Stimulated activated CD4-positive, alpha-beta T cell treated with anti-CD3 and anti-CD28 coated beads, TNF-alpha, amount 100 ng/mL, for 48 hours (primary cell): ENCODE measurements at regions not wholly inside any gene's neighbourhood (a gene's known extent, or its start where the extent isn't known, plus 50 kb on each side); places are given as distances from the start of the nearest gene placed in this dataset.
"Not testable (repeated sequence)": the region's sequence is repeated elsewhere in the genome, so short reads cannot be mapped to it uniquely, and the experiment has no call there.

Source experiments
- DNase-seq, 3 donors: peaks; one replicate each; pipeline ENCODE4 v3.0.0-alpha.2; 2020; ENCODE audit warnings: low read depth in 3 of 3

GRCh38 chr10:2891073-2891769, 176.1 kb upstream of the PFKP start:
- DNase-seq, result no peak

- no peak for DNase-seq
Measured at GRCh38 chr10:2890093-2890492, 177.3 kb upstream of the PFKP start.

- no peak for DNase-seq
Measured at GRCh38 chr10:2888403-2889004, 178.8 kb upstream of the PFKP start.

GRCh38 chr10:2887391-2888070, 179.8 kb upstream of the PFKP start:
- DNase-seq, result no peak

- no peak for DNase-seq
Measured at GRCh38 chr10:2886662-2887061, 180.7 kb upstream of the PFKP start.

- no peak for DNase-seq
Measured at GRCh38 chr10:2885288-2886278, 181.8 kb upstream of the PFKP start.

GRCh38 chr10:2883983-2884540, 183.3 kb upstream of the PFKP start:
- DNase-seq, result not testable (repeated sequence)

GRCh38 chr10:2883238-2883637, 184.1 kb upstream of the PFKP start:
- no peak for DNase-seq

- DNase-seq, result no peak
Measured at GRCh38 chr10:2882628-2883027, 184.7 kb upstream of the PFKP start.

GRCh38 chr10:2881720-2882620, 185.4 kb upstream of the PFKP start:
- DNase-seq, result no peak

GRCh38 chr10:2880050-2880449, 187.3 kb upstream of the PFKP start:
- DNase-seq, result not testable (repeated sequence)

- DNase-seq, result no peak
Measured at GRCh38 chr10:2878818-2879217, 188.5 kb upstream of the PFKP start.

GRCh38 chr10:2876032-2876431, 191.3 kb upstream of the PFKP start:
- no peak for DNase-seq

- DNase-seq, result no peak
Measured at GRCh38 chr10:2874963-2875362, 192.4 kb upstream of the PFKP start.

- DNase-seq, result no peak
Measured at GRCh38 chr10:2873769-2874168, 193.6 kb upstream of the PFKP start.

GRCh38 chr10:2871673-2872219, 195.6 kb upstream of the PFKP start:
- no peak for DNase-seq

GRCh38 chr10:2870654-2871053, 196.7 kb upstream of the PFKP start:
- no peak for DNase-seq

GRCh38 chr10:2867788-2868299, 199.5 kb upstream of the PFKP start:
- no peak for DNase-seq

- DNase-seq, result no peak
Measured at GRCh38 chr10:2866569-2866968, 200.8 kb upstream of the PFKP start.

GRCh38 chr10:2861632-2862210, 205.6 kb upstream of the PFKP start:
- DNase-seq, result no peak
